Liver (tissue), 8 donors: ENCODE measurements at regions not wholly inside any gene's neighbourhood (a gene's known extent, or its start where the extent isn't known, plus 50 kb on each side); places are given as distances from the start of the nearest gene placed in this dataset.
A peak's percentile ranks its signal among the peaks of the same experiment; 100 is the strongest.

Experiments
- DNase-seq: peaks from one replicate; pipeline ENCODE4 v3.0.0-alpha.2; 2017; ENCODE audit warnings: low spot score
- H3K27ac ChIP-seq, 2 donors: one replicate each; pipeline ENCODE4 v1.7.0; 2013; ENCODE audit warnings: inconsistent platforms in 2 of 2, low read length in 2 of 2, control low read depth in 1 of 2, low read depth in 1 of 2, mild to moderate bottlenecking in 1 of 2
- H3K27me3 ChIP-seq, 4 donors: one replicate each; pipeline versions ENCODE4 v1.6.1 to v1.7.0; 2013; ENCODE audit warnings: low read length in 3 of 4, inconsistent platforms in 1 of 4, mild to moderate bottlenecking in 1 of 4, moderate library complexity in 1 of 4; ENCODE audit not compliant: control insufficient read depth in 4 of 4, insufficient read depth in 4 of 4
- H3K36me3 ChIP-seq, 4 donors: one replicate each; pipeline versions ENCODE4 v1.6.1 to v1.7.0; 2013; ENCODE audit warnings: low read length in 3 of 4, mild to moderate bottlenecking in 3 of 4, low read depth in 1 of 4, moderate library complexity in 1 of 4; ENCODE audit not compliant: control insufficient read depth in 4 of 4, insufficient read depth in 3 of 4
- H3K4me1 ChIP-seq, 4 donors: one replicate each; pipeline versions ENCODE4 v1.6.1 to v1.7.0; 2013; ENCODE audit warnings: low read length in 3 of 4, mild to moderate bottlenecking in 3 of 4, moderate library complexity in 1 of 4; ENCODE audit not compliant: control insufficient read depth in 4 of 4, insufficient read depth in 4 of 4
- H3K4me3 ChIP-seq, 3 donors: one replicate each; pipeline versions ENCODE4 v1.6.1 to v1.7.0; 2013; ENCODE audit warnings: low read length in 3 of 3, control low read depth in 1 of 3, low read depth in 1 of 3, mild to moderate bottlenecking in 1 of 3
- H3K9ac ChIP-seq, 2 donors: one replicate each; pipeline ENCODE4 v1.7.0; 2013; ENCODE audit warnings: low read length in 2 of 2, mild to moderate bottlenecking in 2 of 2, moderate library complexity in 2 of 2, control low read depth in 1 of 2, low read depth in 1 of 2
- H3K9me3 ChIP-seq, 4 donors: one replicate each; pipeline versions ENCODE4 v1.6.1 to v1.7.0; 2013; ENCODE audit warnings: low read length in 3 of 4; ENCODE audit not compliant: control insufficient read depth in 4 of 4
- ATF3 ChIP-seq: IDR thresholded peaks from 2 replicates; pipeline ENCODE4 v1.6.1; 2016; ENCODE audit warnings: antibody characterized with exemption
- CTCF ChIP-seq: fragments of 150-350 bp; IDR thresholded peaks from 2 replicates; pipeline ENCODE4 v1.5.1; 2017; ENCODE audit warnings: improper control_type of control experiment, low read depth, low read length; ENCODE audit not compliant: missing input control
- EGR1 ChIP-seq, 2 donors: IDR thresholded peaks; 2 replicates each; pipeline ENCODE4 v1.6.1; 2016 to 2018; ENCODE audit warnings: antibody characterized with exemption in 2 of 2, low read depth in 2 of 2
- FOXA1 ChIP-seq: IDR thresholded peaks from 2 replicates; pipeline ENCODE4 v1.6.1; 2016; ENCODE audit warnings: antibody characterized with exemption
- FOXA2 ChIP-seq: IDR thresholded peaks from 2 replicates; pipeline ENCODE4 v1.6.1; 2016; ENCODE audit warnings: antibody characterized with exemption
- GABPA ChIP-seq, 2 donors: IDR thresholded peaks in 1 of 2; conservative IDR thresholded peaks in 1 of 2; 2 replicates each; pipeline ENCODE4 v1.6.1; 2016; ENCODE audit warnings: antibody characterized with exemption in 2 of 2, mild to moderate bottlenecking in 1 of 2, moderate library complexity in 1 of 2
- HNF4A ChIP-seq, 2 donors: conservative IDR thresholded peaks; 2 replicates each; pipeline ENCODE4 v1.6.1; 2016; ENCODE audit warnings: antibody characterized with exemption in 2 of 2, mild to moderate bottlenecking in 2 of 2
- JUND ChIP-seq, 2 donors: IDR thresholded peaks; 2 replicates each; pipeline ENCODE4 v1.6.1; 2016; ENCODE audit warnings: antibody characterized with exemption in 2 of 2
- MAX ChIP-seq: IDR thresholded peaks from 2 replicates; pipeline ENCODE4 v1.6.1; 2016; ENCODE audit warnings: antibody characterized with exemption
- NR2F2 ChIP-seq: IDR thresholded peaks from 2 replicates; pipeline ENCODE4 v1.6.1; 2016; ENCODE audit warnings: antibody characterized with exemption
- RAD21 ChIP-seq, 2 donors: IDR thresholded peaks; 2 replicates each; pipeline ENCODE4 v1.6.1; 2016; ENCODE audit warnings: antibody characterized with exemption in 2 of 2, mild to moderate bottlenecking in 2 of 2
- SP1 ChIP-seq: IDR thresholded peaks from 2 replicates; pipeline ENCODE4 v1.6.1; 2018; ENCODE audit warnings: antibody characterized with exemption, mild to moderate bottlenecking
- TAF1 ChIP-seq: conservative IDR thresholded peaks from 2 replicates; pipeline ENCODE4 v1.6.1; 2016; ENCODE audit warnings: antibody characterized with exemption, mild to moderate bottlenecking
- YY1 ChIP-seq: IDR thresholded peaks from 2 replicates; pipeline ENCODE4 v1.6.1; 2016; ENCODE audit warnings: antibody characterized with exemption, mild to moderate bottlenecking
- ZBTB33 ChIP-seq: IDR thresholded peaks from 2 replicates; pipeline ENCODE4 v1.6.1; 2016; ENCODE audit warnings: antibody characterized with exemption
- WGBS: extraction: QIAGEN DNeasy Blood & Tissue Kit; methylation state at CpG from one replicate; pipeline ENCODE4 v1.1.7; 2013; 5-methylcytosine and 5-hydroxymethylcytosine counted together
- TF ChIP-seq, protein P1 (sequence below): IDR thresholded peaks from 2 replicates; pipeline ENCODE4 v1.6.1; 2016; ENCODE audit warnings: antibody characterized with exemption, mild to moderate bottlenecking
- donor health status: healthy.
- donor health status: healthy.
- donor health status: healthy.
- donor health status: healthy.
- donor health status: healthy.

DNA sequence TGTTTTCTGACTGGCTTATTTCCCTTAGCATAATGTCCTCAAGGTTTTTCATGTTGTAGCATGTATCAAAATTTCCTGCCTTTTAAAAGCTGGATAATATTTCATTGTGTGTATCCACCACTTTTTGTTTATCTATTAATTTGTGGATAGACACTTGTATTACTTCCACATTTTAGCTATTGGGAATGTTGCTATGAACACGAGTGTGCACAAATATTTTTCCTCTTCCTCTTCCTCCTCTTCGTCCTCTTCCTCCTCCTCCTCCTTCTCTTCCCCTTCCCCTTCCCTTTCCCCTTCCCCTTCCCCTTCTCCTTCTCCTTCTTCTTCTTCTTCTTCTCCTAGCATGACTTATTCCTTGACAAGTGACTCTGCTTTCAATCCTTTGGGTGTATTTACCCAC lies 51.2 kb upstream of the KL start:
- Histone ChIP-seq H3K9ac (no peak overlapping the region), H3K36me3 (no peaks in the 10 kb centered on the region), H3K4me3 (no peak overlapping the region), H3K4me1 (peaks cover 0 to 8% (median 0%) of the 10 kb centered on the region in 4 donors), H3K9me3 (no peaks in the 10 kb centered on the region), H3K27me3 (no peaks in the 10 kb centered on the region), H3K27ac (no peak overlapping the region)
- WGBS: 75% methylated on average over 2 of the region's 2 CpGs
- TF ChIP-seq EGR1 (IDR thresholded peaks at IDR 0.05; ENCODE audit: low read depth in 2 of 2) (no peak), YY1 (no peak), JUND (IDR thresholded peaks at IDR 0.05) (no peak), MAX (no peak), TAF1 (no peak), FOXA2 (no peak), ZBTB33 (no peak), HNF4A (conservative IDR thresholded peaks at IDR 0.05) (no peak), GABPA (IDR thresholded peaks at IDR 0.05 in 1 of 2, conservative IDR thresholded peaks at IDR 0.05 in 1 of 2) (no peak), SP1 (no peak), FOXA1 (no peak), RAD21 (IDR thresholded peaks at IDR 0.05) (no peak), ATF3 (no peak), CTCF (no peak), NR2F2 (no peak)
- TF ChIP-seq, protein P1, sequence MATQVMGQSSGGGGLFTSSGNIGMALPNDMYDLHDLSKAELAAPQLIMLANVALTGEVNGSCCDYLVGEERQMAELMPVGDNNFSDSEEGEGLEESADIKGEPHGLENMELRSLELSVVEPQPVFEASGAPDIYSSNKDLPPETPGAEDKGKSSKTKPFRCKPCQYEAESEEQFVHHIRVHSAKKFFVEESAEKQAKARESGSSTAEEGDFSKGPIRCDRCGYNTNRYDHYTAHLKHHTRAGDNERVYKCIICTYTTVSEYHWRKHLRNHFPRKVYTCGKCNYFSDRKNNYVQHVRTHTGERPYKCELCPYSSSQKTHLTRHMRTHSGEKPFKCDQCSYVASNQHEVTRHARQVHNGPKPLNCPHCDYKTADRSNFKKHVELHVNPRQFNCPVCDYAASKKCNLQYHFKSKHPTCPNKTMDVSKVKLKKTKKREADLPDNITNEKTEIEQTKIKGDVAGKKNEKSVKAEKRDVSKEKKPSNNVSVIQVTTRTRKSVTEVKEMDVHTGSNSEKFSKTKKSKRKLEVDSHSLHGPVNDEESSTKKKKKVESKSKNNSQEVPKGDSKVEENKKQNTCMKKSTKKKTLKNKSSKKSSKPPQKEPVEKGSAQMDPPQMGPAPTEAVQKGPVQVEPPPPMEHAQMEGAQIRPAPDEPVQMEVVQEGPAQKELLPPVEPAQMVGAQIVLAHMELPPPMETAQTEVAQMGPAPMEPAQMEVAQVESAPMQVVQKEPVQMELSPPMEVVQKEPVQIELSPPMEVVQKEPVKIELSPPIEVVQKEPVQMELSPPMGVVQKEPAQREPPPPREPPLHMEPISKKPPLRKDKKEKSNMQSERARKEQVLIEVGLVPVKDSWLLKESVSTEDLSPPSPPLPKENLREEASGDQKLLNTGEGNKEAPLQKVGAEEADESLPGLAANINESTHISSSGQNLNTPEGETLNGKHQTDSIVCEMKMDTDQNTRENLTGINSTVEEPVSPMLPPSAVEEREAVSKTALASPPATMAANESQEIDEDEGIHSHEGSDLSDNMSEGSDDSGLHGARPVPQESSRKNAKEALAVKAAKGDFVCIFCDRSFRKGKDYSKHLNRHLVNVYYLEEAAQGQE: no peak
- peak; percentile 5 for DNase-seq
